NB4 (cell line): ENCODE measurements at regions not wholly inside any gene's neighbourhood (a gene's known extent, or its start where the extent isn't known, plus 50 kb on each side); places are given as distances from the start of the nearest gene placed in this dataset.

Experiments used
- DNase-seq: peaks from one replicate; pipeline ENCODE4 v3.0.0; 2010; ENCODE audit warnings: low read depth
- H3K4me3 ChIP-seq: one replicate; pipeline ENCODE4 v1.5.1; 2011; ENCODE audit warnings: mild to moderate bottlenecking, low read depth, low read length, moderate library complexity
- MYC ChIP-seq: IDR thresholded peaks from 2 replicates; pipeline ENCODE4 v1.6.1; 2011; ENCODE audit warnings: low read depth, low read length
- POLR2A ChIP-seq: IDR thresholded peaks from 2 replicates; pipeline ENCODE4 v1.6.1; 2011; ENCODE audit warnings: mild to moderate bottlenecking; ENCODE audit not compliant: insufficient read length; ENCODE audit errors: extremely low read depth
- TF ChIP-seq, protein P1 (sequence below): IDR thresholded peaks from 2 replicates; pipeline ENCODE4 v1.6.1; 2011; ENCODE audit warnings: low read depth, low read length
- TF ChIP-seq, protein P2 (sequence below): IDR thresholded peaks from one replicate; pipeline ENCODE4 v1.5.1; 2012; ENCODE audit warnings: low read depth, low read length

DNA sequence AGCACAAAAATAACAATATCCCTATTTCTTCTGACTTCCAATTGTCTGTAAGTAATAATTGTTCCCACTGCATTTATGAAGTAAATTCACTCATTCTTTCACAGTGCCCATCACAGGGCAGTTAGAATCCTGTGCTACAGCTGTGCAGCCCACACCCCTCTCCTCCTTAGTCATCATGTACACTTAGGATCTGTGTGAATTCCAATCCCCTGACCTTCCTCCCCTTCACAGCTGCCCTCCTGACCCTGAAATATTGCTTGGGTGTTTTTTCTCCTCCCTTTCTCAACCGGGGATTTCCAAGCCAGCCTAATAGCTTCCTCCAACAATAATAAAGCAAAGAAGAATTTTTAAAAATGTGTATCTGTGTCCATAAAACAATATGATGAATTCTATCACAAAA, 91.5 kb upstream of the BEND6 start:
- DNase-seq: no peak
- no peak overlapping the region for H3K4me3 ChIP-seq
- TF ChIP-seq MYC (no peak), POLR2A (no peak)
- TF ChIP-seq, protein P1, sequence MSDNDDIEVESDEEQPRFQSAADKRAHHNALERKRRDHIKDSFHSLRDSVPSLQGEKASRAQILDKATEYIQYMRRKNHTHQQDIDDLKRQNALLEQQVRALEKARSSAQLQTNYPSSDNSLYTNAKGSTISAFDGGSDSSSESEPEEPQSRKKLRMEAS: no peak
- TF ChIP-seq, protein P2, sequence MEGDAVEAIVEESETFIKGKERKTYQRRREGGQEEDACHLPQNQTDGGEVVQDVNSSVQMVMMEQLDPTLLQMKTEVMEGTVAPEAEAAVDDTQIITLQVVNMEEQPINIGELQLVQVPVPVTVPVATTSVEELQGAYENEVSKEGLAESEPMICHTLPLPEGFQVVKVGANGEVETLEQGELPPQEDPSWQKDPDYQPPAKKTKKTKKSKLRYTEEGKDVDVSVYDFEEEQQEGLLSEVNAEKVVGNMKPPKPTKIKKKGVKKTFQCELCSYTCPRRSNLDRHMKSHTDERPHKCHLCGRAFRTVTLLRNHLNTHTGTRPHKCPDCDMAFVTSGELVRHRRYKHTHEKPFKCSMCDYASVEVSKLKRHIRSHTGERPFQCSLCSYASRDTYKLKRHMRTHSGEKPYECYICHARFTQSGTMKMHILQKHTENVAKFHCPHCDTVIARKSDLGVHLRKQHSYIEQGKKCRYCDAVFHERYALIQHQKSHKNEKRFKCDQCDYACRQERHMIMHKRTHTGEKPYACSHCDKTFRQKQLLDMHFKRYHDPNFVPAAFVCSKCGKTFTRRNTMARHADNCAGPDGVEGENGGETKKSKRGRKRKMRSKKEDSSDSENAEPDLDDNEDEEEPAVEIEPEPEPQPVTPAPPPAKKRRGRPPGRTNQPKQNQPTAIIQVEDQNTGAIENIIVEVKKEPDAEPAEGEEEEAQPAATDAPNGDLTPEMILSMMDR: no peak

DNA sequence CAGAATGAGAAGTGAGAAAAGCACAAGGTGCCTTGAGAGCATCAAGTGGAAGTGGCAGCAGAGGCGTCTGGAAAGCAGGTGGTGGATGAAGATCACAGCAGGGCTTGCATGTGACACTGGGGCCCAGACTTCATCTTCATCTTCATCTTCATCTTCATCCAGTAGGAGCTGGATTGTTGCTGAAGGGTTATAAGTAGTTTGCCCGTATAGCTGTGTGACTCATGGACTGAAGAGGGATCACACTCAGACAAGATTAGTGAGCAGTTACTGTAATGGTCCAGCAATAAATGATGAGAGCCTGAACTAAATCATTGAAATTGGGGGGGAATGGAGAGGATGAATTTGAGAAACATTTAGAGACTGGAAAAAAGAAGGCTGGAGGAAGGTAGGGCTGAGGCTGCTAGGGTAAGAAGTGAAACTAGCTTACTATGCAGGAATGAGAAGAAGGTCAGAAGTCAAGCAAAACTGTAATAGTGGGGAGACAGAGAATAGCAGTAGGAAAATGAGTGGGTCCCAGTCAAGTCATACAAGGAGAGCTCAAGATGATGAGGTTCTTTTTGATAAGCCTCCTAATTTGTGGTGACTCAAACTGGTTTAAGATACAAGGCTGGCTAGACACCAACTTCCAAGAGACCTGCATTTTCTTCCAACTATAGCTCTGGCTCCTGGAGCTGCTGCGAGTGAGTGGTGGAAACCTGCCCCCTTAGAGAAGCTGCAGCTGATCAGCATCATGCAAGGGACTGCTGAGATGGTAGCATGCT, 92.3 kb upstream of the BEND6 start:
- no peak overlapping the region for H3K4me3 ChIP-seq
- TF ChIP-seq, protein P1: no peak
- no peak for DNase-seq

DNA sequence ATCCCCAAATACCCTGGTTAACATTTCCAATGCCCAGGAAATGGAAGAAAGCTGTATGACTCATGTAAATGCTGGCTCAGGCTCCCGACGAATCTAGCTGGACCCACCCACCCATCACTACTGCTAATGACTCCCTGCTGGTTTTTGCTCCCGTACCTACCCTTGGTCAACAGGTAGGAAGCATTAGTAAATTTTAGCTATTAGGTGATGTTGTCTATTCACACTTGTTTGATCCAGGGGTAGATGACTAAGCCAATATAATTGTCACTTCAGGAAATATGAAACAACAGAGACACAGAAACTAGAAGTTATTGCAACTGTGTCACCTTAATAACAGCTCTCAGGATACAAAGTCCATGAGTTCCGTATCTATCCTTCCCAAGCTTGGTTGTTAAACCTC, 94.4 kb upstream of the BEND6 start:
- DNase-seq: no peak
- H3K4me3 ChIP-seq: no peak overlapping the region
- TF ChIP-seq MYC (no peak), POLR2A (no peak)
- TF ChIP-seq, protein P2: no peak
- TF ChIP-seq, protein P1: no peak

DNA sequence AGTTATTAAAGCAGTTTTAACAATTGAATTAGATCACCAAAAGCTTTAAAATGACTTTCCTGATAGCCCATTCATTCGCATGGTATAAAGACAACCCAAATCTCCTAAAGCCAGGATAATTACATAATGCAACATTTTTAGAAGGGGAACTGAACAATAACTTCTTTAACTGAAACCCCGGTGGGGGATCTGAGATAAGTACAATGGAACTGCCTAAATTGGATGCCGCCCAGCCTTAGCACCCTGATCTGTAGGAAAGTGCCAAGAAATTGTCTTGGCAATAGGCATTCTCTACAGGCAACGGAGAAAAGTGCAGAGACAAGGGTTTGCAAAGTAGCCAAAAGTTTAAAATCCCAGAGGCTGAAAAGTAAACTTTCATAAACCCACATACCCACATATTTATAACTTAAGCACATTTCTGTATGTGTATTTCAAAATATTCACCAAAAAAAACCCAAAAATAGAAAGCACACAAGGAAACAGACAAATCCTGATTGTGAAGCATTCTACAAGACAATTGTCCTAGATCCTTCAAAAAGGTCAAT, 98.8 kb upstream of the BEND6 start:
- DNase-seq: no peak
- no peak for TF ChIP-seq MYC
- TF ChIP-seq, protein P1: no peak
- H3K4me3 ChIP-seq: no peak overlapping the region

DNA sequence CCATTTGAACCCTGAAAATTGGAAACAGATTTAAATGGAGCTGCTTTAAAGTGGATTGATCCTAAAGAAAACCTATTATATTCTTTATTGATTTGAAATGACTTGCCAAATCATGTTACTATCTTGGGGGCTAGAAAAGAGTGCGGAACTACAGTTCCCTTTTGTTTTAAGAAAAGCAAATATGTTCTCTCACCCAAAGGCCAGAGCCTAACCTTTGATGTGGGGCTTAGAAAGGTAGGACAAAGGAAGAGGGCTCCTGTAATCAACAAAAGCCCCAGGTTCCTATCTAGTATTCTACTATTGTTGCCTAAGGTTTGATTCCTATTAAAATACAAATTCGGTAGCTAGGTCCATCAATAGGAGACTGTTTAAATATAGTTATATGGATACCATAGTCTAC, 100.8 kb upstream of the BEND6 start:
- no peak for DNase-seq
- no peak for TF ChIP-seq MYC
- TF ChIP-seq, protein P1: no peak
- TF ChIP-seq, protein P2: no peak
- no peak for TF ChIP-seq POLR2A
- H3K4me3 ChIP-seq: no peak overlapping the region

DNA sequence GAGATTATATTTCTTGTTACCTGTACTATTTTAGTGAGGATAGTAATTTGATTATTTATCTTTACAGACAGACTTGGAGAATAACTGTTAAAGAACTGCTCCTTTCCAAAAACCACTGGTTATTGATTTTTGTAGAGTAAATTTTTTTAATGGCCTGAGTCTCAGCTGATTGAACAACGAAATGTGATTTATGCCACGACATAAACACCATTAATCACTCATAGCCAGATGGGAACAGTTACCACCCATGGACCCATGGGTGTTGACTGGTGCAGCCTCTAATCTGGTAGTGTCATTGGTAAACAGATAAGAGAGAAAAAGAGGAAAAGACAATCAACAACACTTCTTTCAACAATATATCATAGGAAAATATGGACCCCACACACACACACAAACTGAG, 101.4 kb upstream of the BEND6 start:
- no peak for DNase-seq

More for the DNA sequence above, 101.4 kb upstream of the BEND6 start:
- TF ChIP-seq POLR2A (no peak), MYC (no peak)
- TF ChIP-seq, protein P2: no peak
- TF ChIP-seq, protein P1: no peak
- no peak overlapping the region for H3K4me3 ChIP-seq
